A549 (cell line): ENCODE measurements at regions not wholly inside any gene's neighbourhood (a gene's known extent, or its start where the extent isn't known, plus 50 kb on each side); places are given as distances from the start of the nearest gene placed in this dataset.

Source experiments
- ATAC-seq, 2 experiments: fragments of 200-7000 bp in 1 of 2; fragments of >200 bp in 1 of 2; cut with Nextera tagmentation in 1 of 2; cut with Tn5 transposase in 1 of 2; 3 replicates each; pipeline versions ENCODE4 v1.8.0 to v1.9.1; 2018 to 2020; ENCODE audit warnings: mild to moderate bottlenecking in 1 of 2, moderate library complexity in 1 of 2
- CTCF ChIA-PET: fragments of 300-600 bp; sonication (Branson Sonifier 250); formaldehyde crosslinking; extraction: SDS; loops from one replicate; lab custom pipeline; 2021; ENCODE audit warnings: antibody characterized with exemption, inconsistent platforms; lab: Yijun Ruan, JAX
- POLR2A ChIA-PET: fragments of 350-600 bp; formaldehyde crosslinking; extraction: SDS; loops from one replicate; lab custom pipeline; 2021; ENCODE audit warnings: antibody characterized with exemption, inconsistent platforms; lab: Yijun Ruan, JAX
- DNase-seq, 2 experiments: peaks; one replicate each; pipeline versions ENCODE4 v3.0.0 to v3.0.0-alpha.2; 2011 to 2016; ENCODE audit warnings: low read depth in 1 of 2, low spot score in 1 of 2
- FAIRE-seq: peaks from 2 replicates; lab custom pipeline; 2011; peaks lifted over from hg19 to GRCh38; lab: Jason Lieb, UNC
- H3K27ac ChIP-seq, 2 experiments: fragments of >200 bp; sonication (Bioruptor Twin); formaldehyde crosslinking; 3 replicates each; pipeline ENCODE4 v1.5.1; 2016 to 2017
- H3K4me1 ChIP-seq: fragments of >200 bp; sonication (Bioruptor Twin); formaldehyde crosslinking; 3 replicates; pipeline ENCODE4 v1.6.1; 2016
- H3K4me2 ChIP-seq: fragments of >200 bp; sonication (Bioruptor Twin); formaldehyde crosslinking; 3 replicates; pipeline ENCODE4 v1.6.1; 2016
- H3K4me3 ChIP-seq: fragments of >200 bp; sonication (Bioruptor Twin); formaldehyde crosslinking; 3 replicates; pipeline ENCODE4 v1.5.1; 2016
- H3K9me3 ChIP-seq: fragments of >200 bp; sonication (Bioruptor Twin); formaldehyde crosslinking; 3 replicates; pipeline ENCODE4 v1.6.1; 2016
- ATOH8 ChIP-seq: fragments of 250-450 bp; sonication (Bioruptor Pico); IDR thresholded peaks from 2 replicates; pipeline ENCODE4 v1.5.0; 2020; ENCODE audit warnings: low read depth, mild to moderate bottlenecking, moderate library complexity
- BHLHE40 ChIP-seq: IDR thresholded peaks from 2 replicates; pipeline ENCODE4 v1.6.1; 2012; ENCODE audit warnings: low read depth, low read length, inconsistent platforms
- CTCF ChIP-seq: fragments of >200 bp; sonication (Bioruptor Twin); formaldehyde crosslinking; IDR thresholded peaks from 3 replicates; pipeline ENCODE4 v1.5.1; 2016
- EP300 ChIP-seq, 2 experiments: fragments of >200 bp; sonication (Bioruptor Twin); formaldehyde crosslinking; IDR thresholded peaks; 2 replicates in 1 of 2; 3 replicates in 1 of 2; pipeline ENCODE4 v1.6.1; 2016 to 2017
- FOXS1 ChIP-seq: fragments of 250-450 bp; sonication (Bioruptor Pico); IDR thresholded peaks from 2 replicates; pipeline ENCODE4 v1.5.0; 2020; ENCODE audit warnings: mild to moderate bottlenecking, moderate library complexity
- HEYL ChIP-seq: fragments of 250-450 bp; sonication (Bioruptor Pico); IDR thresholded peaks from 2 replicates; pipeline ENCODE4 v1.8.0; 2021; ENCODE audit warnings: mild to moderate bottlenecking, moderate library complexity
- HOXA7 ChIP-seq: fragments of 250-450 bp; sonication (Bioruptor Pico); IDR thresholded peaks from 2 replicates; pipeline ENCODE4 v1.5.0; 2020; ENCODE audit warnings: mild to moderate bottlenecking, moderate library complexity
- KDM1A ChIP-seq: fragments of 200-600 bp; sonication (generic); IDR thresholded peaks from 2 replicates; pipeline ENCODE4 v1.6.1; 2016; ENCODE audit warnings: low read depth, mild to moderate bottlenecking
- MAX ChIP-seq: IDR thresholded peaks from 2 replicates; pipeline ENCODE4 v1.6.1; 2012
- MAZ ChIP-seq: fragments of 150-350 bp; IDR thresholded peaks from 2 replicates; pipeline ENCODE4 v1.6.1; 2014; ENCODE audit warnings: antibody characterized with exemption, low read depth, low read length, borderline replicate concordance
- MYC ChIP-seq: IDR thresholded peaks from 2 replicates; pipeline ENCODE4 v1.6.1; 2012; ENCODE audit warnings: mild to moderate bottlenecking, inconsistent platforms, low read length, improper control_type of control experiment, borderline replicate concordance
- NR3C1 ChIP-seq: fragments of >200 bp; sonication (Bioruptor Twin); formaldehyde crosslinking; IDR thresholded peaks from 3 replicates; pipeline ENCODE4 v1.6.1; 2017
- POLR2AphosphoS2 ChIP-seq: conservative IDR thresholded peaks from 2 replicates; pipeline ENCODE4 v1.6.1; 2012; ENCODE audit warnings: low read length, improper control_type of control experiment, inconsistent platforms
- RNF2 ChIP-seq: fragments of 200-600 bp; sonication (generic); IDR thresholded peaks from 2 replicates; pipeline ENCODE4 v1.6.1; 2016; ENCODE audit warnings: low read depth, mild to moderate bottlenecking, antibody characterized with exemption, moderate library complexity, borderline replicate concordance
- SREBF2 ChIP-seq: fragments of 450-650 bp; IDR thresholded peaks from 2 replicates; pipeline ENCODE4 v1.6.1; 2014; ENCODE audit warnings: mild to moderate bottlenecking, moderate library complexity
- TP53 ChIP-seq: fragments of 250-450 bp; sonication (Bioruptor Pico); IDR thresholded peaks from 2 replicates; pipeline ENCODE4 v1.5.0; 2021; ENCODE audit warnings: mild to moderate bottlenecking, moderate library complexity
- ZC3H11A ChIP-seq: fragments of 450-650 bp; IDR thresholded peaks from 2 replicates; pipeline ENCODE4 v1.6.1; 2014; ENCODE audit warnings: antibody characterized with exemption, mild to moderate bottlenecking
- ZFP36 ChIP-seq: fragments of 450-650 bp; IDR thresholded peaks from 2 replicates; pipeline ENCODE4 v1.6.1; 2014; ENCODE audit warnings: borderline replicate concordance; ENCODE audit not compliant: partially characterized antibody
- ZNF302 ChIP-seq: fragments of 250-450 bp; sonication (Bioruptor Pico); IDR thresholded peaks from 2 replicates; pipeline ENCODE4 v1.9.0; 2021; ENCODE audit warnings: inconsistent platforms, mild to moderate bottlenecking, moderate library complexity
- WGBS: methylation state at CpG from one replicate; pipeline ENCODE4 v1.1.6; 2017; ENCODE audit errors: missing lambda C conversion rate; 5-methylcytosine and 5-hydroxymethylcytosine counted together
- TF ChIP-seq, protein P1 (sequence below): fragments of 450-650 bp; IDR thresholded peaks from 2 replicates; pipeline ENCODE4 v1.6.1; 2014; ENCODE audit warnings: antibody characterized with exemption
- TF ChIP-seq, protein P2 (sequence below): IDR thresholded peaks from 2 replicates; pipeline ENCODE4 v1.6.1; 2012
- TF ChIP-seq, protein P3 (sequence below): fragments of 150-350 bp; IDR thresholded peaks from 2 replicates; pipeline ENCODE4 v1.6.1; 2014; ENCODE audit warnings: low read depth, mild to moderate bottlenecking, low read length

DNA sequence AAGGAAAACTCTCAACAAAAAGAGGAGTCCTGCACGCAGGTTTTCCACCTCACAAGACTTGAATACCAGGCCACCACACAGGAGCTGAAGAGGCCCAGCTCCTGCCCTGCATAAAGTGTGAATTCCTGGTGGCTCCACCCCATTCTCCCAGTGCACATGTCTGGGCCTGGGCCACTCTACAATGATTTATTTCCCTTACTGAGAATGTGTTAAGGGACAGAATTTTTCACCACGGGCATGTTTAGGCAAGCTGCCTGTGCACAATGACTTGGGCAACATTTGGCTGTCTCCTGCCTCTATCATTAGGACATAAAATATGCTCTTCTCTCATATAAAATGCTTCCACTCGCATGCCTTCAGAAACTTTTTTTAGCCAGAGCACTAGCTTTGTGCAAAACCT is 197.1 kb downstream of the SLC7A11 start:
- no peaks in the 10 kb centered on the region for H3K9me3 ChIP-seq
- no peak overlapping the region for H3K27ac ChIP-seq
- ATAC-seq (no peak), DNase-seq (no peak), FAIRE-seq (no peak)
- 95% methylated on average over 3 of the region's 3 CpGs for WGBS
- no peak overlapping the region for H3K4me2 ChIP-seq
- no peak for TF ChIP-seq MAZ
- TF ChIP-seq, protein P1, sequence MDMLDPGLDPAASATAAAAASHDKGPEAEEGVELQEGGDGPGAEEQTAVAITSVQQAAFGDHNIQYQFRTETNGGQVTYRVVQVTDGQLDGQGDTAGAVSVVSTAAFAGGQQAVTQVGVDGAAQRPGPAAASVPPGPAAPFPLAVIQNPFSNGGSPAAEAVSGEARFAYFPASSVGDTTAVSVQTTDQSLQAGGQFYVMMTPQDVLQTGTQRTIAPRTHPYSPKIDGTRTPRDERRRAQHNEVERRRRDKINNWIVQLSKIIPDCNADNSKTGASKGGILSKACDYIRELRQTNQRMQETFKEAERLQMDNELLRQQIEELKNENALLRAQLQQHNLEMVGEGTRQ: no peak
- no peak for TF ChIP-seq SREBF2
- TF ChIP-seq HOXA7 (CRISPR knock-in tag): no peak
- TF ChIP-seq MAX: no peak
- TF ChIP-seq KDM1A: no peak
- no peak for TF ChIP-seq ZNF302
- TF ChIP-seq, protein P2, sequence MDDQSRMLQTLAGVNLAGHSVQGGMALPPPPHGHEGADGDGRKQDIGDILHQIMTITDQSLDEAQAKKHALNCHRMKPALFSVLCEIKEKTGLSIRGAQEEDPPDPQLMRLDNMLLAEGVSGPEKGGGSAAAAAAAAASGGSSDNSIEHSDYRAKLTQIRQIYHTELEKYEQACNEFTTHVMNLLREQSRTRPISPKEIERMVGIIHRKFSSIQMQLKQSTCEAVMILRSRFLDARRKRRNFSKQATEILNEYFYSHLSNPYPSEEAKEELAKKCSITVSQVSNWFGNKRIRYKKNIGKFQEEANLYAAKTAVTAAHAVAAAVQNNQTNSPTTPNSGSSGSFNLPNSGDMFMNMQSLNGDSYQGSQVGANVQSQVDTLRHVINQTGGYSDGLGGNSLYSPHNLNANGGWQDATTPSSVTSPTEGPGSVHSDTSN: no peak
- TF ChIP-seq MYC: no peak
- no peak for TF ChIP-seq POLR2AphosphoS2
- no peak for TF ChIP-seq NR3C1
- no peak for TF ChIP-seq FOXS1 (CRISPR knock-in tag)
- TF ChIP-seq BHLHE40: no peak
- TF ChIP-seq, protein P3, sequence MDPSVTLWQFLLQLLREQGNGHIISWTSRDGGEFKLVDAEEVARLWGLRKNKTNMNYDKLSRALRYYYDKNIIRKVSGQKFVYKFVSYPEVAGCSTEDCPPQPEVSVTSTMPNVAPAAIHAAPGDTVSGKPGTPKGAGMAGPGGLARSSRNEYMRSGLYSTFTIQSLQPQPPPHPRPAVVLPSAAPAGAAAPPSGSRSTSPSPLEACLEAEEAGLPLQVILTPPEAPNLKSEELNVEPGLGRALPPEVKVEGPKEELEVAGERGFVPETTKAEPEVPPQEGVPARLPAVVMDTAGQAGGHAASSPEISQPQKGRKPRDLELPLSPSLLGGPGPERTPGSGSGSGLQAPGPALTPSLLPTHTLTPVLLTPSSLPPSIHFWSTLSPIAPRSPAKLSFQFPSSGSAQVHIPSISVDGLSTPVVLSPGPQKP: no peak
- TF ChIP-seq CTCF: no peak
- no peak for TF ChIP-seq ATOH8 (CRISPR knock-in tag)
- TF ChIP-seq RNF2: no peak
- no peak for TF ChIP-seq EP300 (IDR thresholded peaks at IDR 0.05)
- H3K4me3 ChIP-seq: no peak overlapping the region
- H3K4me1 ChIP-seq: peaks cover 7% of the 10 kb centered on the region
- ChIA-PET CTCF (interaction anchor here (1.1 to 2.3 kb wide), 4 partner anchors 9 to 636 kb away, joined by 3 to 7 read pairs (median 5); no protein-coding TSS in a partner anchor), POLR2A (no interaction called here)

DNA sequence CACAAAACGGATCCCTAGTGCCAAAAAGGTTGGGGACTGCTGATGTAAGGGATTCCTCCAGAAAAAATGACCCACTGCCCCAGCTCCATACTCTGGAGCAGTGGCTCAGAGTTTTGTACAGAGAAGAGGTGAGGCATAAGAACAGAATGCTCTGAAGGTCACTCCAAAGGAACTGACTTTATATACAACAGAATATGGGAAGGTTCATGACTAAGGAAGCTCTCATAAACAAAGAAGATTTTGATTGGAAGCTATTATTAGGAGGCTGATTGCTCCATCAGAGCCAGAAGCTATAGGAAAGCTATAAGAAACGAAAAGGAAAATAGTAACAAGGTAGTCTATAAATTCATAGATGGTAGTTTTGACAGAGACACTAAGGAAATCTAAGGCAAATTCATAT is 203.1 kb downstream of the SLC7A11 start:
- WGBS: 38% methylated on average over 2 of the region's 2 CpGs
- Histone ChIP-seq H3K27ac (no peak overlapping the region), H3K4me2 (no peak overlapping the region), H3K4me3 (no peak overlapping the region), H3K4me1 (peaks cover 13% of the 10 kb centered on the region), H3K9me3 (no peaks in the 10 kb centered on the region)
- no peak for TF ChIP-seq POLR2AphosphoS2
- TF ChIP-seq BHLHE40: no peak
- TF ChIP-seq HEYL: no peak
- no peak for TF ChIP-seq ZC3H11A
- no peak for TF ChIP-seq TP53 (CRISPR knock-in tag)
- no peak for TF ChIP-seq ZFP36
- FAIRE-seq: no peak
- no peak for ATAC-seq
- ChIA-PET CTCF (interaction anchor here (1.5 to 11.8 kb wide), 3 partner anchors 50 to 832 kb away, joined by 5 to 113 read pairs (median 7); no protein-coding TSS in a partner anchor), POLR2A (no interaction called here)
- no peak for DNase-seq
